GM18870 (cell line): ENCODE measurements at regions not wholly inside any gene's neighbourhood (a gene's known extent, or its start where the extent isn't known, plus 50 kb on each side); places are given as distances from the start of the nearest gene placed in this dataset.

Experiments used
- ATAC-seq: cut with Tn5 transposase; IDR thresholded peaks from one replicate; pipeline ENCODE4 v1.9.1; 2021; ENCODE audit warnings: moderate library complexity; ENCODE audit not compliant: unreplicated experiment

DNA sequence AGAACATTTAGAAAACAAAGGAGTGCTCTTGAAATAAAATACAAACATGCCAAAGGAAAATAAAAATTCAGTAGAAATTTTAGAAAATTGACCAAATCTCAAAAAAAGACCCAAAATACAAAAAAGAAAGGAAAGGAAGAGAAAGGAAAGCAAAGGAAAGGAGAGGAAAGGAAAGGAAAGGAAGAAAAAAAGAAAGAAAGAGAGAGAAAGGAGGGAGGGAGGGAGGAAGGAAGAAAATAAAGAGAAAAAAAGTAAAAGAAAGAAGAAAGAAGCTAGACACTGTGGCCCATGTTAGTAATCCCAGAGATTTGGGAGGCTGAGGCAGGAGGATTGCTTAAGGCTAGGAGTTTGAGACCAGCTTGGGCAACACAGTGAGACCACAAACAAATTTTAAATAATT lies 500.1 kb upstream of the VRK2 start:
- no peak for ATAC-seq

GRCh38 chr2:57549642-57550102 lies 496.9 kb upstream of the VRK2 start:
- peak; percentile 90 for ATAC-seq

- ATAC-seq: no peak
Measured at GRCh38 chr2:57550912-57551311, 495.7 kb upstream of the VRK2 start.

- no peak for ATAC-seq
Measured at GRCh38 chr2:57552885-57553284, 493.7 kb upstream of the VRK2 start.

- no peak for ATAC-seq
Measured at GRCh38 chr2:57554348-57554747, 492.3 kb upstream of the VRK2 start.

GRCh38 chr2:57558312-57558711 lies 488.3 kb upstream of the VRK2 start:
- no peak for ATAC-seq

DNA sequence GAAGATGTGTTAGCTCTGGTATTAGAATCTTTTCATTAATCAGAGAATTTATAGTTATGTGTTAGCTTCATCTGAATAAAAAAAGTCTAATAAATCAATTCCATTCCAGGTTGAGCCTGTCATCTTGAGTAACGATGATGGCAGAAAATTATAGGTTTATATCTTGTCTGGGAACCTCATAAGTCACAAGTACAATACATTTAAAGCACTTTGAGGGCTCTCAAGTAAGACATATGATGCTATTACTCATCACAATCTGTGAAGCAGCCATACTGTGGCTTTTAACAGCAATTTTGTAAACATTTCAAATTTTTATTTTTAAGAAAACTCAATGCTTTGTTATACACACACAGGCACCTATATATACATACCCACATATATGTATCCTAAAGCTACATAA lies 484.1 kb upstream of the VRK2 start:
- ATAC-seq: no peak

- no peak for ATAC-seq
Measured at GRCh38 chr2:57563015-57563414, 483.6 kb upstream of the VRK2 start.

DNA sequence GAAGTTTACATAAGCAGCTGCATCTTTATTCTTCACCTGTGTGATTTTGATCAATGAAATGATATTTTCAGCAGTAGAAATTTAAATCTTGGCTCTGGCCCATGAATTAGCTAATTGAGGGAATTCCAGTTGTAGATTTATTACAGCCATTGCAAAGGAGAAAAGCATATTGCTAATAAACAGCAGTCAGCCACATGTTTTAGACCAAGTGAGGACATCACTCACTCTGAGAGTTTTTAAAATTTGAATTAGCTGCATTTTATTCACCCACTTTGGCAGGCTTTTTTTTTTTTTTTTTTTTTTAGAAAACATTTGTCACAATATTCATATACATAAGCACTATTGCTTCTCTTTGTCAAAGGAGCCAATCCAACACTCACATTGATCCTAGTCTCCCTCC lies 479.4 kb upstream of the VRK2 start:
- ATAC-seq: no peak

DNA sequence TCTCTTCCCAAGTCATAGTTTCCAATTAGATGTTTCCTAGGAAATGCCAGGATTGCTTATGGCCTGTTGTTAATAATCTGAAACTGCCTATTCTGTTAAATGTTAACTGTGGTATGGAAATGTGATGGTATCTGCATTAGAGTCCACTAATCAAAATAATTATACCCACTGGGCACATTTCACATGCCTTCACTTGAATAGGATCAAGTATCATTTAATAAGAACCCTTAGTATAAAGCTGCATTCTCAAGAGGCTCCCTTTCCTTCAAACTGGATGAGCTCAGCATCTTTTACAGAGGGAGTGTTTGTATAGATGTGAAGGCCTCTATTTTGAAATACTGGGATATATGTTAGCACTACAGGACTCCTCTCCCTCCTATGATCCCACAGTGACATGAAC lies 477.2 kb upstream of the VRK2 start:
- ATAC-seq: no peak

GRCh38 chr2:57570961-57571360 lies 475.6 kb upstream of the VRK2 start:
- ATAC-seq: no peak

- no peak for ATAC-seq
Measured at GRCh38 chr2:57575700-57576268, 470.8 kb upstream of the VRK2 start.

GRCh38 chr2:57576983-57577382 lies 469.6 kb upstream of the VRK2 start:
- ATAC-seq: no peak

GRCh38 chr2:57597940-57598339 lies 448.7 kb upstream of the VRK2 start:
- ATAC-seq: no peak

- ATAC-seq: no peak
Measured at GRCh38 chr2:57598551-57598950, 448.1 kb upstream of the VRK2 start.

- no peak for ATAC-seq
Measured at GRCh38 chr2:57602733-57603132, 443.9 kb upstream of the VRK2 start.

DNA sequence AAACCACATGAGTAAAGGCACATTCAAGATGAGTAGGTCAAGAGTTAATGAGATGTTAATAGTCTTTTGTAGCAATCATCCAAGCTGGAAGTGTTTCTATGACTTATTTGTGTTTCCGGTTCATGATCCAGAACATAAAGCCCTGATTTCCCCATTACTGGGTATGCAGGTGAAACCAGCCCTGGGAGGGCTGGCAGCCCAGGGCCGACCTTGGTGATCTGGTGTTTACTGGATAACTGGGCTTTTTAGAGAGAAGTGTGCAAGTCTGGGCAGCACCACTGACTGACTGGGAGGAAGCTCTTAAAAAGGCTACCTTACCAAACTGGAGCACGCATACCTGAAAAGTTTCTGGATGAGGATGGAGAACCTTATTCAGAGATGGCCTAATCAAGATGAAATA lies 431.6 kb upstream of the VRK2 start:
- no peak for ATAC-seq

- no peak for ATAC-seq
Measured at GRCh38 chr2:57615855-57616556, 430.6 kb upstream of the VRK2 start.

DNA sequence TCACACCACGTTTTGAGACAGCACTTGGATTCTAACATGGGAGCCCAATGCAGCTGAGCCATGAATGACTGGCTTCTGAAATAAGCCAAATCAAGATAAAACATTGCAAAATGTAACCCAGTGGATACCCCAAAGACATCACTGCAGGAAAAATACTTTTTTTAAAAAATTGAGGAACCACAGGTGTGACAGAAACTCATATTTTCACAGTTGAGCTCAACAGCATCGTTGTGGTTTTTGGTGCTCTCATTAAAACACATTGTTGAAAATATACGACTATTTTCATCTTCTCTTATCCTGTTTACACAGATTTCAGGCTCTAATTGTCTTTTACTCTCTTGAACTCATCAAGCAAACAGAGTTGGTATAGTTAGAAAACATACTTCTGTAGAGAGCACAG lies 429.3 kb upstream of the VRK2 start:
- no peak for ATAC-seq

- ATAC-seq: no peak
Measured at GRCh38 chr2:57621122-57621663, 425.4 kb upstream of the VRK2 start.

DNA sequence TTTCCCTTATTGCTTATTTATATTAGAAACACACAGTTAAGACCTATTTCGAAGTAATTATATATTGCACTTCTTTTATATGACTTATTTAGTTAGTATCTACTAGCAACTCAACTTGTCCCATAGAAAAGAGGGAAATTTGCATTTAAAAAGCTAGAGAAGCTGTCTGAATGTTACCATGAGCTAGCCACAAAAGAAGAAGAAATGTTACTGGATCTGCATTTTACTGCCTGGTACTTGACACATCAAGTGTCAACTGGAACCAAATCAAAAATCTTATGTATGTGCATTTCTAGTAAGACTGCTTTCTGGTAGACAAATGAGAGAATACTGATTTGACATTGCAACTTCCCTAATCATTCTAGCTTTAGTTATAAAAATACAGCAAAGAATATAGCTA lies 424.6 kb upstream of the VRK2 start:
- no peak for ATAC-seq

- ATAC-seq: no peak
Measured at GRCh38 chr2:57656198-57656597, 390.4 kb upstream of the VRK2 start.

DNA sequence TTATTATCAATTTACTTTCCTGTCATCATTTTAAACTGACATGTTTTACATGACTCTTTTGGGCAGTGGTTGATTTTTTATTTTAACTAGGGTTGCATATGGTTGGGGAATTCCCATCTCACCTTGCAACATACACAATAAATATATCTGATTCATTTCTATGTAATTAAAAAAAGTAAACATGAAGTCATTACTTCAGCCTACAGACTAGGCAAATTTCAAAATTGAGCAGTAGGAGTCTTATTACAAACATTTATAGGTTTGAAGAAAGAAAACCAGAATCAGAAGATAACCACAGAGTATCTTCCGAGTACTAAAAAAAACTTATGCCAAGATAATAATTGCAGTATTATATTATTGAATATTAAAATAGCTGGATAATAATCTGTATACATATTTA lies 377.0 kb upstream of the VRK2 start:
- no peak for ATAC-seq
